ENCODE measurements at regions not wholly inside any gene's neighbourhood (a gene's known extent, or its start where the extent isn't known, plus 50 kb on each side); places are given as distances from the start of the nearest gene placed in this dataset.

- no peak for TF ChIP-seq CTCF (IDR thresholded peaks at IDR 0.05; ENCODE audit: low read depth, low read length)
- no peak for TF ChIP-seq EZH2phosphoT487 (IDR thresholded peaks at IDR 0.05; ENCODE audit: low read depth)
These were observed 72.5 kb downstream of the SCG2 start for GRCh38 chr2:223529696-223530095.

All from OCI-LY3 (cell line).